HepG2 (cell line): ENCODE measurements at regions not wholly inside any gene's neighbourhood (a gene's known extent, or its start where the extent isn't known, plus 50 kb on each side); places are given as distances from the start of the nearest gene placed in this dataset.

Source experiments
- ATAC-seq: fragments of 200-7000 bp; cut with Tn5 transposase; 3 replicates; pipeline ENCODE4 v1.9.1; 2020; ENCODE audit warnings: mild to moderate bottlenecking, moderate library complexity
- BruUV-seq: library from RNA; stranded (reverse); fragments of 400-500 nt; replicated peaks from 2 replicates; lab custom pipeline; 2021; lab: Mats Ljungman, UMichigan
- CTCF ChIA-PET: fragments of 300-600 bp; formaldehyde crosslinking; extraction: SDS; loops from one replicate; lab custom pipeline; 2021; ENCODE audit warnings: low total read pairs, inconsistent platforms, low intra/inter-chr PET ratio; lab: Yijun Ruan, JAX
- POLR2A ChIA-PET: fragments of 350-600 bp; sonication (Branson Sonifier 250); formaldehyde crosslinking; loops from one replicate; lab custom pipeline; 2020; ENCODE audit warnings: antibody characterized with exemption, inconsistent platforms; lab: Yijun Ruan, JAX
- DNase-seq: peaks from one replicate; pipeline ENCODE4 v3.0.0-alpha.2; 2015; ENCODE audit warnings: low spot score
- FAIRE-seq: peaks from 3 replicates; lab custom pipeline; 2011; peaks lifted over from hg19 to GRCh38; lab: Jason Lieb, UNC
- H2AFZ ChIP-seq: one replicate; pipeline ENCODE4 v1.6.1; 2011; ENCODE audit warnings: low read length, inconsistent platforms
- H3K27ac ChIP-seq: fragments of 300-600 bp; 3 replicates; pipeline ENCODE4 v1.8.0; 2011; ENCODE audit warnings: mixed run types, mild to moderate bottlenecking, mixed read lengths, low read length, inconsistent platforms; ENCODE audit not compliant: insufficient read depth; ENCODE audit errors: extremely low read length
- H3K27me3 ChIP-seq, 2 experiments: fragments of 200-600 bp in 1 of 2; 2 replicates in 1 of 2; 3 replicates in 1 of 2; pipeline versions ENCODE4 v1.6.0 to v1.8.0; 2011; ENCODE audit warnings: low read length in 2 of 2, mild to moderate bottlenecking in 2 of 2, moderate library complexity in 2 of 2, inconsistent platforms in 1 of 2; ENCODE audit not compliant: insufficient read depth in 2 of 2, control insufficient read depth in 1 of 2
- H3K36me3 ChIP-seq, 2 experiments: fragments of 200-600 bp in 1 of 2; replicated peaks in 1 of 2; 2 replicates in 1 of 2; 3 replicates in 1 of 2; pipeline versions ENCODE4 v1.5.1 to v1.8.0; 2011; ENCODE audit warnings: low read length in 2 of 2, inconsistent platforms in 1 of 2; ENCODE audit not compliant: insufficient read depth in 2 of 2, control insufficient read depth in 1 of 2
- H3K4me1 ChIP-seq: 2 replicates; pipeline ENCODE4 v1.5.1; 2012; ENCODE audit warnings: low read length, inconsistent platforms; ENCODE audit not compliant: insufficient read depth
- H3K4me2 ChIP-seq: 2 replicates; pipeline ENCODE4 v1.6.0; 2011; ENCODE audit warnings: low read depth, low read length, inconsistent platforms
- H3K4me3 ChIP-seq, 3 experiments: fragments of 200-600 bp in 1 of 3; sonication (generic), shearing (Covaris generic) in 1 of 3; replicated peaks in 1 of 3; 2 replicates each; pipeline ENCODE4 v1.5.1; 2011 to 2016; ENCODE audit warnings: low read length in 3 of 3, inconsistent platforms in 2 of 3, low read depth in 2 of 3, mild to moderate bottlenecking in 2 of 3, control low read depth in 1 of 3, mixed read lengths in 1 of 3; ENCODE audit not compliant: insufficient read depth in 1 of 3
- H3K79me2 ChIP-seq: one replicate; pipeline ENCODE4 v1.6.1; 2011; ENCODE audit warnings: low read length, inconsistent platforms; ENCODE audit not compliant: insufficient read depth
- H3K9ac ChIP-seq: 2 replicates; pipeline ENCODE4 v1.6.0; 2011; ENCODE audit warnings: mild to moderate bottlenecking, low read depth, low read length, inconsistent platforms; ENCODE audit not compliant: insufficient read depth
- H3K9me3 ChIP-seq: 2 replicates; pipeline ENCODE4 v1.5.1; 2012; ENCODE audit warnings: mild to moderate bottlenecking, low read length
- H4K20me1 ChIP-seq: 2 replicates; pipeline ENCODE4 v1.6.0; 2011; ENCODE audit warnings: inconsistent platforms, mild to moderate bottlenecking, low read length, moderate library complexity; ENCODE audit not compliant: insufficient read depth
- ETV6 ChIP-seq: sonication (generic); formaldehyde crosslinking; conservative IDR thresholded peaks from 2 replicates; pipeline ENCODE4 v1.4.0; 2020; ENCODE audit warnings: missing genetic modification reagents
- HNRNPL ChIP-seq: fragments of 200-400 bp; formaldehyde crosslinking; IDR thresholded peaks from 2 replicates; pipeline ENCODE4 v1.6.1; 2017; ENCODE audit warnings: mild to moderate bottlenecking, low read depth, low read length
- HOXA3 ChIP-seq: sonication (generic); formaldehyde crosslinking; IDR thresholded peaks from 2 replicates; pipeline ENCODE4 v1.5.0; 2020; ENCODE audit warnings: missing genetic modification reagents
- KLF13 ChIP-seq: sonication (generic); formaldehyde crosslinking; IDR thresholded peaks from 2 replicates; pipeline ENCODE4 v1.4.0; 2020; ENCODE audit warnings: mild to moderate bottlenecking, missing genetic modification reagents
- NONO ChIP-seq, 2 experiments: fragments of 450-650 bp in 1 of 2; sonication (generic) in 1 of 2; formaldehyde crosslinking in 1 of 2; IDR thresholded peaks in 1 of 2; conservative IDR thresholded peaks in 1 of 2; 2 replicates each; pipeline versions ENCODE4 v1.6.1 to v1.8.0; 2017 to 2022; ENCODE audit warnings: mild to moderate bottlenecking in 1 of 2, missing genetic modification reagents in 1 of 2, moderate library complexity in 1 of 2
- SP1 ChIP-seq, 2 experiments: fragments of 450-650 bp in 1 of 2; sonication (generic) in 1 of 2; formaldehyde crosslinking in 1 of 2; IDR thresholded peaks; 2 replicates each; pipeline versions ENCODE4 v1.4.0 to v1.6.1; 2016 to 2020; ENCODE audit warnings: missing genetic modification reagents in 1 of 2
- ZFP37 ChIP-seq: sonication (generic); formaldehyde crosslinking; IDR thresholded peaks from 2 replicates; pipeline ENCODE4 v1.4.0; 2020; ENCODE audit warnings: missing genetic modification reagents, borderline replicate concordance
- ZNF446 ChIP-seq: sonication (generic); formaldehyde crosslinking; IDR thresholded peaks from 2 replicates; pipeline ENCODE4 v1.5.0; 2020; ENCODE audit warnings: mild to moderate bottlenecking, missing genetic modification reagents
- ZNF556 ChIP-seq: sonication (generic); formaldehyde crosslinking; IDR thresholded peaks from 2 replicates; pipeline ENCODE4 v1.4.0; 2020; ENCODE audit warnings: mild to moderate bottlenecking, missing genetic modification reagents, borderline replicate concordance
- ZNF724P ChIP-seq: sonication (generic); formaldehyde crosslinking; IDR thresholded peaks from 2 replicates; pipeline ENCODE4 v1.8.0; 2022; ENCODE audit warnings: missing genetic modification reagents, borderline replicate concordance
- ZNF878 ChIP-seq: sonication (generic); formaldehyde crosslinking; IDR thresholded peaks from 2 replicates; pipeline ENCODE4 v1.8.1; 2023; ENCODE audit warnings: mild to moderate bottlenecking, missing genetic modification reagents, moderate library complexity
- WGBS: methylation state at CpG from one replicate; pipeline ENCODE4 v1.1.6; 2017; ENCODE audit warnings: low lambda C conversion rate; 5-methylcytosine and 5-hydroxymethylcytosine counted together
- in situ Hi-C: cut with HindIII; loops from 2 replicates; pipeline ENCODE4 v1.10.0; 2017; ENCODE audit warnings: low pct_unique_long_range_greater_than_20kb; ENCODE audit not compliant: extremely low pct_ligation_motif_present
- intact Hi-C: fragments of 100-400 bp; cut with micrococcal nuclease; formaldehyde crosslinking; loops from one replicate; pipeline ENCODE4 v1.10.0; 2022; ENCODE audit not compliant: unreplicated experiment
- TF ChIP-seq, protein P1 (sequence below): sonication (generic); formaldehyde crosslinking; IDR thresholded peaks from 2 replicates; pipeline ENCODE4 v1.4.0; 2020; ENCODE audit warnings: missing genetic modification reagents, borderline replicate concordance
- TF ChIP-seq, protein P2 (sequence below): sonication (generic); formaldehyde crosslinking; IDR thresholded peaks from 2 replicates; pipeline ENCODE4 v1.8.0; 2022; ENCODE audit warnings: mild to moderate bottlenecking, missing genetic modification reagents, borderline replicate concordance
- TF ChIP-seq, protein P3 (sequence below): sonication (generic); formaldehyde crosslinking; IDR thresholded peaks from 2 replicates; pipeline ENCODE4 v1.8.1; 2022; ENCODE audit warnings: mild to moderate bottlenecking, missing genetic modification reagents
- TF ChIP-seq, protein P4 (sequence below): sonication (generic); formaldehyde crosslinking; conservative IDR thresholded peaks from 2 replicates; pipeline ENCODE4 v1.5.0; 2020; ENCODE audit warnings: missing genetic modification reagents
- TF ChIP-seq, protein P5 (sequence below): sonication (generic); formaldehyde crosslinking; IDR thresholded peaks from 2 replicates; pipeline ENCODE4 v1.4.0; 2020; ENCODE audit warnings: missing genetic modification reagents

DNA sequence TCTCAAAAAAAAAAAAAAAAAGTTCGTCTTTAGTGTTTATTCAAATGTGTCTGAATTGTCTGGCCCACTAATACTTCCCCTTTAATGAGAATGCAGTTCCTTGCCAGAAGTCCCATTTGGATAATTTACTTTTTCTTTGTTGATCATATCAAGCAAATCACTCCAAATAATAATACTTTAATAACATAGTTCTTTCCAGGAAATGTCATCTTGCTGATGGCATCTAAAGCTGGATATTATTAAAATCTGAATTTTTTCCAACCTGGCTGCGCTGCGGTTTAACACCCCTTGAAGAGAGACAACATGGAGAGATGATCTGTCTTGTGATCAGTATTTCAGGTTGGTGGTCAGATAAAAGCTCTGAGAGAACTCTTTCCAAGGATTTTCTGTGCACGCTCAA lies 111.2 kb upstream of the CNKSR3 start:
- DNase-seq, result no peak
- FAIRE-seq, result no peak
- no peak overlapping the region for H3K27ac ChIP-seq
- H3K27me3 ChIP-seq, result no peaks in the 10 kb centered on the region
- ChIA-PET CTCF (no interaction called here), POLR2A (no interaction called here)
- 66% methylated on average over 4 of the region's 4 CpGs for WGBS
- no peaks in the 10 kb centered on the region for H3K79me2 ChIP-seq
- no peaks in the 10 kb centered on the region for H3K4me1 ChIP-seq
- H3K9ac ChIP-seq, result no peak overlapping the region
- H3K9me3 ChIP-seq, result no peaks in the 10 kb centered on the region
- H3K36me3 ChIP-seq, result no peaks in the 10 kb centered on the region
- H4K20me1 ChIP-seq, result no peaks in the 10 kb centered on the region
- in situ Hi-C loops, result no loop called here
- no peak overlapping the region for H3K4me2 ChIP-seq
- intact Hi-C loops, result no loop called here
- BruUV-seq, result no TSS peak
- no peak overlapping the region for H2AFZ ChIP-seq
- no peak for ATAC-seq
- H3K4me3 ChIP-seq, result no peak overlapping the region
- TF ChIP-seq HNRNPL (no peak), SP1 (IDR thresholded peaks at IDR 0.05) (no peak), SP1 (CRISPR knock-in tag; IDR thresholded peaks at IDR 0.05) (no peak), ZNF724P (CRISPR knock-in tag) (no peak), ZNF878 (CRISPR knock-in tag) (no peak), ZNF556 (CRISPR knock-in tag) (no peak), ZNF446 (CRISPR knock-in tag) (no peak), HOXA3 (no peak), NONO (IDR thresholded peaks at IDR 0.05) (no peak), NONO (CRISPR knock-in tag; conservative IDR thresholded peaks at IDR 0.05) (no peak), ZFP37 (no peak), KLF13 (no peak), ETV6 (CRISPR knock-in tag) (no peak)
- TF ChIP-seq, protein P1, sequence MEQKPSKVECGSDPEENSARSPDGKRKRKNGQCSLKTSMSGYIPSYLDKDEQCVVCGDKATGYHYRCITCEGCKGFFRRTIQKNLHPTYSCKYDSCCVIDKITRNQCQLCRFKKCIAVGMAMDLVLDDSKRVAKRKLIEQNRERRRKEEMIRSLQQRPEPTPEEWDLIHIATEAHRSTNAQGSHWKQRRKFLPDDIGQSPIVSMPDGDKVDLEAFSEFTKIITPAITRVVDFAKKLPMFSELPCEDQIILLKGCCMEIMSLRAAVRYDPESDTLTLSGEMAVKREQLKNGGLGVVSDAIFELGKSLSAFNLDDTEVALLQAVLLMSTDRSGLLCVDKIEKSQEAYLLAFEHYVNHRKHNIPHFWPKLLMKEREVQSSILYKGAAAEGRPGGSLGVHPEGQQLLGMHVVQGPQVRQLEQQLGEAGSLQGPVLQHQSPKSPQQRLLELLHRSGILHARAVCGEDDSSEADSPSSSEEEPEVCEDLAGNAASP, result no peak
- TF ChIP-seq, protein P2, sequence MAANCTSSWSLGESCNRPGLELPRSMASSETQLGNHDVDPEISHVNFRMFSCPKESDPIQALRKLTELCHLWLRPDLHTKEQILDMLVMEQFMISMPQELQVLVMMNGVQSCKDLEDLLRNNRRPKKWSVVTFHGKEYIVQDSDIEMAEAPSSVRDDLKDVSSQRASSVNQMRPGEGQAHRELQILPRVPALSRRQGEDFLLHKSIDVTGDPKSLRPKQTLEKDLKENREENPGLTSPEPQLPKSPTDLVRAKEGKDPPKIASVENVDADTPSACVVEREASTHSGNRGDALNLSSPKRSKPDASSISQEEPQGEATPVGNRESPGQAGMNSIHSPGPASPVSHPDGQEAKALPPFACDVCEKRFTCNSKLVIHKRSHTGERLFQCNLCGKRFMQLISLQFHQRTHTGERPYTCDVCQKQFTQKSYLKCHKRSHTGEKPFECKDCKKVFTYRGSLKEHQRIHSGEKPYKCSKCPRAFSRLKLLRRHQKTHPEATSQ, result no peak
- TF ChIP-seq, protein P3, sequence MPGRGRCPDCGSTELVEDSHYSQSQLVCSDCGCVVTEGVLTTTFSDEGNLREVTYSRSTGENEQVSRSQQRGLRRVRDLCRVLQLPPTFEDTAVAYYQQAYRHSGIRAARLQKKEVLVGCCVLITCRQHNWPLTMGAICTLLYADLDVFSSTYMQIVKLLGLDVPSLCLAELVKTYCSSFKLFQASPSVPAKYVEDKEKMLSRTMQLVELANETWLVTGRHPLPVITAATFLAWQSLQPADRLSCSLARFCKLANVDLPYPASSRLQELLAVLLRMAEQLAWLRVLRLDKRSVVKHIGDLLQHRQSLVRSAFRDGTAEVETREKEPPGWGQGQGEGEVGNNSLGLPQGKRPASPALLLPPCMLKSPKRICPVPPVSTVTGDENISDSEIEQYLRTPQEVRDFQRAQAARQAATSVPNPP (CRISPR knock-in tag), result no peak
- TF ChIP-seq, protein P4, sequence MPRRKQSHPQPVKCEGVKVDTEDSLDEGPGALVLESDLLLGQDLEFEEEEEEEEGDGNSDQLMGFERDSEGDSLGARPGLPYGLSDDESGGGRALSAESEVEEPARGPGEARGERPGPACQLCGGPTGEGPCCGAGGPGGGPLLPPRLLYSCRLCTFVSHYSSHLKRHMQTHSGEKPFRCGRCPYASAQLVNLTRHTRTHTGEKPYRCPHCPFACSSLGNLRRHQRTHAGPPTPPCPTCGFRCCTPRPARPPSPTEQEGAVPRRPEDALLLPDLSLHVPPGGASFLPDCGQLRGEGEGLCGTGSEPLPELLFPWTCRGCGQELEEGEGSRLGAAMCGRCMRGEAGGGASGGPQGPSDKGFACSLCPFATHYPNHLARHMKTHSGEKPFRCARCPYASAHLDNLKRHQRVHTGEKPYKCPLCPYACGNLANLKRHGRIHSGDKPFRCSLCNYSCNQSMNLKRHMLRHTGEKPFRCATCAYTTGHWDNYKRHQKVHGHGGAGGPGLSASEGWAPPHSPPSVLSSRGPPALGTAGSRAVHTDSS, result no peak
- TF ChIP-seq, protein P5, sequence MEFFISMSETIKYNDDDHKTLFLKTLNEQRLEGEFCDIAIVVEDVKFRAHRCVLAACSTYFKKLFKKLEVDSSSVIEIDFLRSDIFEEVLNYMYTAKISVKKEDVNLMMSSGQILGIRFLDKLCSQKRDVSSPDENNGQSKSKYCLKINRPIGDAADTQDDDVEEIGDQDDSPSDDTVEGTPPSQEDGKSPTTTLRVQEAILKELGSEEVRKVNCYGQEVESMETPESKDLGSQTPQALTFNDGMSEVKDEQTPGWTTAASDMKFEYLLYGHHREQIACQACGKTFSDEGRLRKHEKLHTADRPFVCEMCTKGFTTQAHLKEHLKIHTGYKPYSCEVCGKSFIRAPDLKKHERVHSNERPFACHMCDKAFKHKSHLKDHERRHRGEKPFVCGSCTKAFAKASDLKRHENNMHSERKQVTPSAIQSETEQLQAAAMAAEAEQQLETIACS (CRISPR knock-in tag), result no peak
